ENCODE measurements at regions not wholly inside any gene's neighbourhood (a gene's known extent, or its start where the extent isn't known, plus 50 kb on each side); places are given as distances from the start of the nearest gene placed in this dataset.

DNA sequence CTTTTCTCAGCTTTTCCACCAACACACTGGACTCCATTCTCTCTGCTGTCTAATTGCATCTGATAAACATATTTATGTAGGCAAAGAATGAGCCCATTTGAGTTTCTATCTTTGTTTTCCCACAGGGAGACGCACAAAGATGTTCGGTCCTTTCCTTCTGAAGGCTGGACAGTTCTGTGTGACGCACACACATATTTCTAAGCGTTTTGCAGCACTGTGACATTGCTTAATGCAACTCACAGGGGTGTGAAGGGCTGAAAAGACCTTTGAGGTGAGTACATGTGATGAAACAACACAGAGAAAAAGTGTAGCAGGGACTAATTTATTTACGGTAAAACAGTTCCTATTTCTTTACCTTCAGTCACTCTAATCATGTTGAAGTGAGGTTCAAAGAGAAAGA lies 323.1 kb upstream of the RUNX1 start:
- no peak for DNase-seq (ENCODE audit: low read depth, low spot score)
- H3K27me3 ChIP-seq (ENCODE audit: control insufficient read depth in 2 of 2, insufficient read depth in 2 of 2, low read length in 2 of 2), result no peaks in the 10 kb centered on the region
- BruUV-seq (replicated peaks), result no TSS peak
- H3K9ac ChIP-seq (replicated peaks; ENCODE audit: extremely low read depth, insufficient read depth, low read length), result no peak overlapping the region
- H3K4me2 ChIP-seq (ENCODE audit: insufficient read depth, low read length), result no peak overlapping the region
- no peak overlapping the region for H3K4me3 ChIP-seq (replicated peaks in 1 of 3; ENCODE audit: insufficient read depth in 1 of 3, low read depth in 1 of 3, low read length in 3 of 3)
- H3K9me3 ChIP-seq (replicated peaks; ENCODE audit: control insufficient read depth, insufficient read depth, low read length), result no peaks in the 10 kb centered on the region
- no peak overlapping the region for H2AFZ ChIP-seq (ENCODE audit: low read depth, low read length)
- FAIRE-seq, result no peak
- H3K79me2 ChIP-seq (ENCODE audit: control insufficient read depth, insufficient read depth, low read length), result no peaks in the 10 kb centered on the region
- dilution Hi-C loops (cut with MboI; ENCODE audit: extremely low pct_ligation_motif_present, low sequenced_read_pairs), result no loop called here
- peaks cover 32% of the 10 kb centered on the region for H3K4me1 ChIP-seq (ENCODE audit: control insufficient read depth, extremely low read depth, insufficient read depth, low read length)
- H3K36me3 ChIP-seq (ENCODE audit: control insufficient read depth in 2 of 2, extremely low read depth in 1 of 2, insufficient read depth in 2 of 2, low read length in 2 of 2), result no peaks in the 10 kb centered on the region
- ChIA-PET POLR2A (no interaction called here), CTCF (no interaction called here)
- no peak overlapping the region for H3K27ac ChIP-seq (ENCODE audit: insufficient read depth, low read depth, low read length)
- intact Hi-C loops (cut with micrococcal nuclease), result loop anchor here (10.0 kb wide), 1 partner anchor 167 kb away; no protein-coding TSS in a partner anchor
- H3K9me1 ChIP-seq (replicated peaks; ENCODE audit: control insufficient read depth, extremely low read depth, insufficient read depth, low read length), result no peaks in the 10 kb centered on the region
- TF ChIP-seq FOS (IDR thresholded peaks at IDR 0.05; ENCODE audit: borderline replicate concordance, insufficient read depth, low read length), result no peak
- TF ChIP-seq GATA2 (IDR thresholded peaks at IDR 0.05; ENCODE audit: insufficient read depth, insufficient read length, low read depth, low read length), result no peak
- H4K20me1 ChIP-seq (replicated peaks; ENCODE audit: control insufficient read depth, extremely low read depth, insufficient read depth, low read length), result no peaks in the 10 kb centered on the region

- no peak for TF ChIP-seq JUN (IDR thresholded peaks at IDR 0.05; ENCODE audit: borderline replicate concordance, insufficient read depth, insufficient read length, low read depth)
- TF ChIP-seq GATA2 (IDR thresholded peaks at IDR 0.05; ENCODE audit: insufficient read depth, insufficient read length, low read depth, low read length), result no peak
- H3K4me1 ChIP-seq (ENCODE audit: control insufficient read depth, extremely low read depth, insufficient read depth, low read length), result peaks cover 17% of the 10 kb centered on the region
- no peak overlapping the region for H3K27ac ChIP-seq (ENCODE audit: insufficient read depth, low read depth, low read length)
- no peak overlapping the region for H3K4me2 ChIP-seq (ENCODE audit: insufficient read depth, low read length)
- H3K36me3 ChIP-seq (ENCODE audit: control insufficient read depth in 2 of 2, extremely low read depth in 1 of 2, insufficient read depth in 2 of 2, low read length in 2 of 2), result no peaks in the 10 kb centered on the region
- H3K4me3 ChIP-seq (replicated peaks in 1 of 3; ENCODE audit: insufficient read depth in 1 of 3, low read depth in 1 of 3, low read length in 3 of 3), result no peak overlapping the region
- BruUV-seq (replicated peaks), result no TSS peak
- no peak overlapping the region for H3K9ac ChIP-seq (replicated peaks; ENCODE audit: extremely low read depth, insufficient read depth, low read length)
- CTCF ChIA-PET, result no interaction called here
- DNase-seq (ENCODE audit: low read depth, low spot score) (no peak), FAIRE-seq (no peak)
- dilution Hi-C loops (cut with MboI; ENCODE audit: extremely low pct_ligation_motif_present, low sequenced_read_pairs), result no loop called here
- H3K9me1 ChIP-seq (replicated peaks; ENCODE audit: control insufficient read depth, extremely low read depth, insufficient read depth, low read length), result no peaks in the 10 kb centered on the region
- no peaks in the 10 kb centered on the region for H3K27me3 ChIP-seq (ENCODE audit: control insufficient read depth in 2 of 2, insufficient read depth in 2 of 2, low read length in 2 of 2)
- POLR2A ChIA-PET, result no interaction called here
- intact Hi-C loops (cut with micrococcal nuclease), result loop anchor here (10.0 kb wide), 1 partner anchor 166 kb away; no protein-coding TSS in a partner anchor
- H3K9me3 ChIP-seq (replicated peaks; ENCODE audit: control insufficient read depth, insufficient read depth, low read length), result no peaks in the 10 kb centered on the region
- no peaks in the 10 kb centered on the region for H4K20me1 ChIP-seq (replicated peaks; ENCODE audit: control insufficient read depth, extremely low read depth, insufficient read depth, low read length)
- no peaks in the 10 kb centered on the region for H3K79me2 ChIP-seq (ENCODE audit: control insufficient read depth, insufficient read depth, low read length)
- H2AFZ ChIP-seq (ENCODE audit: low read depth, low read length), result no peak overlapping the region
Measured at GRCh38 chr21:35370671-35371070, 321.6 kb upstream of the RUNX1 start.

Data from endothelial cell of umbilical vein (primary cell).